ENCODE measurements at regions not wholly inside any gene's neighbourhood (a gene's known extent, or its start where the extent isn't known, plus 50 kb on each side); places are given as distances from the start of the nearest gene placed in this dataset.

GRCh38 chr16:82231008-82231787 lies 61.2 kb upstream of the MPHOSPH6 start:
- no peaks in the 10 kb centered on the region for H3K9me3 ChIP-seq
- TF ChIP-seq POLR2A (IDR thresholded peaks at IDR 0.05) (no peak), POLR2AphosphoS5 (IDR thresholded peaks at IDR 0.05) (no peak)
- TF ChIP-seq, protein P1, sequence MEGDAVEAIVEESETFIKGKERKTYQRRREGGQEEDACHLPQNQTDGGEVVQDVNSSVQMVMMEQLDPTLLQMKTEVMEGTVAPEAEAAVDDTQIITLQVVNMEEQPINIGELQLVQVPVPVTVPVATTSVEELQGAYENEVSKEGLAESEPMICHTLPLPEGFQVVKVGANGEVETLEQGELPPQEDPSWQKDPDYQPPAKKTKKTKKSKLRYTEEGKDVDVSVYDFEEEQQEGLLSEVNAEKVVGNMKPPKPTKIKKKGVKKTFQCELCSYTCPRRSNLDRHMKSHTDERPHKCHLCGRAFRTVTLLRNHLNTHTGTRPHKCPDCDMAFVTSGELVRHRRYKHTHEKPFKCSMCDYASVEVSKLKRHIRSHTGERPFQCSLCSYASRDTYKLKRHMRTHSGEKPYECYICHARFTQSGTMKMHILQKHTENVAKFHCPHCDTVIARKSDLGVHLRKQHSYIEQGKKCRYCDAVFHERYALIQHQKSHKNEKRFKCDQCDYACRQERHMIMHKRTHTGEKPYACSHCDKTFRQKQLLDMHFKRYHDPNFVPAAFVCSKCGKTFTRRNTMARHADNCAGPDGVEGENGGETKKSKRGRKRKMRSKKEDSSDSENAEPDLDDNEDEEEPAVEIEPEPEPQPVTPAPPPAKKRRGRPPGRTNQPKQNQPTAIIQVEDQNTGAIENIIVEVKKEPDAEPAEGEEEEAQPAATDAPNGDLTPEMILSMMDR (IDR thresholded peaks at IDR 0.05 in 8 of 11, conservative IDR thresholded peaks at IDR 0.05 in 3 of 11), result no peak
- H3K4me1 ChIP-seq, result no peaks in the 10 kb centered on the region
- WGBS, 5 donors, result 84 to 89% (median 88%) methylated on average over 6 of the region's 6 CpGs
- intact Hi-C loops (cut with DNase I; ENCODE audit: low total_unique reads), result loop anchor here (5.0 kb wide), 1 partner anchor 344 kb away; no protein-coding TSS in a partner anchor
- no peak overlapping the region for H3K27ac ChIP-seq
- DNase-seq, result no peak
- no peak overlapping the region for H3K4me3 ChIP-seq
- H3K36me3 ChIP-seq, result no peaks in the 10 kb centered on the region
- H3K27me3 ChIP-seq (replicated peaks in 1 of 7), result peaks cover 0 to 33% (median 0%) of the 10 kb centered on the region in 7 donors

- peaks cover 0 to 41% (median 0%) of the 10 kb centered on the region in 7 donors for H3K27me3 ChIP-seq (replicated peaks in 1 of 7)
- no peaks in the 10 kb centered on the region for H3K4me1 ChIP-seq
- H3K36me3 ChIP-seq, result no peaks in the 10 kb centered on the region
- H3K9me3 ChIP-seq, result no peaks in the 10 kb centered on the region
- no peak for DNase-seq
- no peak overlapping the region for H3K27ac ChIP-seq
- 45 to 49% (median 47%) methylated on average over 6 of the region's 6 CpGs for WGBS, 5 donors
- H3K4me3 ChIP-seq, result no peak overlapping the region
- intact Hi-C loops (cut with DNase I; ENCODE audit: low total_unique reads), result loop anchor here (5.0 kb wide), 1 partner anchor 343 kb away; no protein-coding TSS in a partner anchor
- no peak for TF ChIP-seq POLR2AphosphoS5 (IDR thresholded peaks at IDR 0.05)
- TF ChIP-seq, protein P1 (IDR thresholded peaks at IDR 0.05 in 8 of 11, conservative IDR thresholded peaks at IDR 0.05 in 3 of 11), result peak; percentile 55 to 84 (median 74)
- TF ChIP-seq POLR2A (IDR thresholded peaks at IDR 0.05), result no peak
Observed at GRCh38 chr16:82229800-82230619, 60.0 kb upstream of the MPHOSPH6 start.

- Histone ChIP-seq H3K27me3 (replicated peaks in 1 of 7) (peaks cover 0 to 48% (median 0%) of the 10 kb centered on the region in 7 donors), H3K36me3 (no peaks in the 10 kb centered on the region), H3K27ac (no peak overlapping the region), H3K4me3 (no peak overlapping the region), H3K9me3 (no peaks in the 10 kb centered on the region), H3K4me1 (no peaks in the 10 kb centered on the region)
- intact Hi-C loops (cut with DNase I; ENCODE audit: low total_unique reads), result no loop called here
- DNase-seq, result no peak
- TF ChIP-seq POLR2AphosphoS5 (IDR thresholded peaks at IDR 0.05), result no peak
- TF ChIP-seq, protein P1 (IDR thresholded peaks at IDR 0.05 in 8 of 11, conservative IDR thresholded peaks at IDR 0.05 in 3 of 11), result no peak
- no peak for TF ChIP-seq POLR2A (IDR thresholded peaks at IDR 0.05)
- WGBS, 5 donors, result 50 to 67% (median 56%) methylated on average over 9 of the region's 9 CpGs
Observed at GRCh38 chr16:82226327-82226726, 56.3 kb upstream of the MPHOSPH6 start.

- Histone ChIP-seq H3K4me3 (no peak overlapping the region), H3K27me3 (replicated peaks in 1 of 7) (peaks cover 0 to 40% (median 0%) of the 10 kb centered on the region in 7 donors), H3K36me3 (no peaks in the 10 kb centered on the region), H3K9me3 (no peaks in the 10 kb centered on the region), H3K27ac (no peak overlapping the region), H3K4me1 (no peaks in the 10 kb centered on the region)
- TF ChIP-seq, protein P1 (IDR thresholded peaks at IDR 0.05 in 8 of 11, conservative IDR thresholded peaks at IDR 0.05 in 3 of 11), result no peak
- TF ChIP-seq POLR2AphosphoS5 (IDR thresholded peaks at IDR 0.05) (no peak), POLR2A (IDR thresholded peaks at IDR 0.05) (no peak)
- WGBS, 5 donors, result 79 to 98% (median 90%) methylated on average over 2 of the region's 2 CpGs
- intact Hi-C loops (cut with DNase I; ENCODE audit: low total_unique reads), result no loop called here
- DNase-seq, result no peak
Observed at GRCh38 chr16:82224821-82225220, 54.8 kb upstream of the MPHOSPH6 start.
